HG03108 (cell line): ENCODE measurements at regions not wholly inside any gene's neighbourhood (a gene's known extent, or its start where the extent isn't known, plus 50 kb on each side); places are given as distances from the start of the nearest gene placed in this dataset.

Source experiments
- ATAC-seq: cut with Tn5 transposase; IDR thresholded peaks from one replicate; pipeline ENCODE4 v1.9.1; 2021; ENCODE audit warnings: moderate library complexity; ENCODE audit not compliant: unreplicated experiment

DNA sequence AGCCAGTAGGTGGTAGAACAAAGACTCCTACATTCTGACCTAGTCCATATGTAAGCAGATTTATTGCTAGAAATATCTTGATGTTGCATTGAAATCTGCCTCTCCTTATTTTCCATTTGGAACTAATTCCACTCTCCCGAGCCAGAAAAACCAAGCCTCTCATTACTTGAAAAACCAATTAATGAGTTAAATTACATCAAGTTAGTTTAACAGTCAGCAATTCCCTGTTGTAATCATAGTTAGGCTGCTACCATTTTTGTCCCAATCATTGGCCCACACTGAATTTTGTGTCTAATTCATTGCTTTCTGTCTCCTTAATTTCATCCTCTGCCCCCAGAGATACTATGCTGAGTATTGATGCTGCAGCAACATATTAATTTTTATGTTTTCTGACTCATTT is 168.3 kb upstream of the TNP1 start:
- ATAC-seq = no peak

DNA sequence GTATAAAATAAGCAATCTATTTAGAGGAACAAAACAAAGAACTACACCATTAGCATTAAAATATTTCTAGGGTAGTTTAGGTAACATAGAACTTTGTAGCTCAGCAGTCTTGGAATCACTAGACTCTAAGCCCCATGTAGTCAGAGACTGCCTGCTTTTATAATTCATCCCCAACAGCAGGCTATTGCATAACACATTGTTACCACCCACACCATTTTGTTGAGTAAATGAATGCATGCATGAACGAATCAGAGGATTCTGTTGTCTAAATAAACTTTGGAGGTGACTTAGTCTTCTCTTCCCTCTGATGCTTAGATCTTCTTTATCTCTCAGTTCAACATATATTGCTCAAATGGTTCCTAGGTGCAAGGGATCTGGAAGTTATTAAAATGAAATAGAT is 167.6 kb upstream of the TNP1 start:
- no peak for ATAC-seq

DNA sequence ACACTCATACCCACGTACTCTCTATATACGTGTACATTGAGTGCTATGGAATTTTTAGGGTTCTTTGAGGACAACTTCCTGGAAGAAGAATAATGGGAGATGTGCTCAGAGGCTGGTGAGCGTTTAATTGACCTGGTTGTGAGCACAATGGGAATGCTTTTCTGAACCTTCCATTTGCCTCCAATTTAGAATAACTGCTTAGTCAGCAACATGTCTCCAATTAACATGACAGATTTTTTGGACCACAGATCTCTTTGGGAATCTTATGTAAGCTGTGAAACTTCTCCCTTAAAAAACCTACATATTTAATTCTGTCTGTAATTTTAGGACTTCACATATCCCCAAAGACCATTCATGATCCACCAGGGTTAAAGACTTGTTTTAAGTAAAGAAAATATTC is 166.7 kb upstream of the TNP1 start:
- ATAC-seq = no peak

DNA sequence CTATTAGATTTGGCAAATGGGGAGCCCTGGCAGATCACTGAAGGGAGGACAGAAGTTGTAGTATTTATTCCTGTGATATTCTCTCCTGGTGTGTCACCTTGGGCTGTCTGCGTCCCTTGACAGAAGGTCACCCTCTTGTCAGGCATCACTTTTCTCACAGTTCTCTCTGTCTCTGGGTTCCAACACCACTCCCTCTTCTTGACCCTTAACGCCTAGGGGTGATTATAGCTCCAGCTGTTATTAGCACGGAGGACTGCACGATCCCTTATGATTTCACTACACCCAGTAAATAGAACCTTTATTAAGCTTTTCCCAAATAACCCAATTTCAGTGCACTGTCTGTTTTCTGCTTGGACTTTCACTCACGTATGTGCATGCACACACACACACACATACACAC is 166.3 kb upstream of the TNP1 start:
- ATAC-seq = no peak

DNA sequence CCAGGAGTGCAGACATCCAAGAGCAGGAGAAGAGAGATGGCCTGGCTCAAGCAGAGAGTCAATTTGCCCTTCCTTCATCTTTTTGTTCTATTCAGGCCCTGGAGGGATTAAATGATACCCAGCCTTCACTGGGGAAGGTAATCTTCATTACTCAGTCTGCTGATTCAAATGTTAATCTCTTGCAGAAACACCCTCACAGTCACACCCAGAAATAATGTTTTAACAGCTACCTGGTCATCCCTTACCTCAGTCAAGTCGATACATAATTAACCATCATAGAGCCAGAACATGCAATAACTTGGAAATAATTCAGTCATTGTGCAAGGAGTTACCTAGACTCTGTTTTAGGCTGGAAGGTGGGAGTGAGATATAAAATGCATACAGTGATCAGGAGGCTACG is 163.7 kb upstream of the TNP1 start:
- no peak for ATAC-seq

DNA sequence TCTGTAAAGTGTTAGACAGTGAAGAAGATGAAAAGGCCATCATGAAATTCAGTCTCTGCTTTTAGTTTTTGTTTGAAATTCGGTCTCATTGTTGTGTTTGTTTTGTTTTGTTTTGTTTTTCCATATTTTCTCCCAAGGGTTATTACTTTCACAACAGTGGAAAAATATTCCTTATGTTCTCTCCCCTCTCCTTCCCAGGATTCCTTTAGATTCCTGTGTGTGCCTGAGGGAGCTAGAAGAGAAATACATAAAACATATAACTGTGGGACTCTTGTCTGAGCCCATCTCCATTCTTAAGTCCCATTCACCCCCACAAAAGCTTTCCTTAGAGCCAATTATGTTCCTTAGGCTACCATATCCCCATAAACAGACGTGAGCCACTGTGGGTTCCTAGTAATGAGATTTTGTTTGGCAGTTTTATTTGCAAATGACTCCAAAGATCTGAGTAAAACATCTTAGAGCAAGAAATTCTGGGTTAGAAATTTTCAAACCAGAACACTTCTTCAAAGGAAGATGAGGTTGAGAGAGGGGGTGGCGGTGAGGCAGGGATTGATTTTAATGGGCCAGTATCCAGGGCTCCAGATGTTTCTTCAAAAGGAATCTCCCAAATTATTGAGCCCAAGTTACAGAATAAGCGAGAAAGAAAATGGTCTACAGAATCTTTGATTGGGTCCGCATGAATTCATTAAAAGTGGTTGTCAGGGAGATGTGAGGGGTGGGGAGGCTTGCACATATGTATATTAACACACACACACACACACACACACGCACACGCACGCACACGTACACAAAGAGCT is 157.8 kb upstream of the TNP1 start:
- no peak for ATAC-seq

DNA sequence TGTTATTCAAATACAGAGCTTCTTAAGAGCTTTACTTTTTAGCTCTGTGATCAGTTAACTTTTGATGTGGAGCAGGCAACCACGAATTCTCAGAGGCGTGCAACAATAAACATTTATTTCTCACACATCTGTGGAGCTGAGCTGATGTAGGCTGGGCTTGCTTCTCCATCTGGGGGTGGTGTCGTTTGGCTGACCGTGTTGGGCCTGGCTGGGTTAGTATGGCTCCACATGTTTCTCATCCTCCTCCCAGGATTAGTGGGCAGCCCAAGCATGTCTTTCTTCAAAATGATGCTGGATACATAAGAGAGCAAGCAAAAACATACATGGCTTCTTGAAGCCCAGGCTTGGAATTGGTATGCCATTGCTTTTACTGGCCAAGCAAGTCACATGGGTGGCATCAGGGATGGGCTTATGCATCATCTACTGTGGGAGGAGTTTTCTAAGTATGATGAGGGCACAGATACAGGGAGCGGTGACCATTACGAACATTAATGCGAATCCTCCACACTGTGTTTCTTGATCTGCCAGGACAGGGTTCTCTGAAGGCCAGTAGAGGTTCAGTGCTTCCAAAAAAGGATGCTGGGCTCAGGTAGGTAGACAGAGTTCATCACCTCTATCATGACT is 157.0 kb upstream of the TNP1 start:
- ATAC-seq = no peak

DNA sequence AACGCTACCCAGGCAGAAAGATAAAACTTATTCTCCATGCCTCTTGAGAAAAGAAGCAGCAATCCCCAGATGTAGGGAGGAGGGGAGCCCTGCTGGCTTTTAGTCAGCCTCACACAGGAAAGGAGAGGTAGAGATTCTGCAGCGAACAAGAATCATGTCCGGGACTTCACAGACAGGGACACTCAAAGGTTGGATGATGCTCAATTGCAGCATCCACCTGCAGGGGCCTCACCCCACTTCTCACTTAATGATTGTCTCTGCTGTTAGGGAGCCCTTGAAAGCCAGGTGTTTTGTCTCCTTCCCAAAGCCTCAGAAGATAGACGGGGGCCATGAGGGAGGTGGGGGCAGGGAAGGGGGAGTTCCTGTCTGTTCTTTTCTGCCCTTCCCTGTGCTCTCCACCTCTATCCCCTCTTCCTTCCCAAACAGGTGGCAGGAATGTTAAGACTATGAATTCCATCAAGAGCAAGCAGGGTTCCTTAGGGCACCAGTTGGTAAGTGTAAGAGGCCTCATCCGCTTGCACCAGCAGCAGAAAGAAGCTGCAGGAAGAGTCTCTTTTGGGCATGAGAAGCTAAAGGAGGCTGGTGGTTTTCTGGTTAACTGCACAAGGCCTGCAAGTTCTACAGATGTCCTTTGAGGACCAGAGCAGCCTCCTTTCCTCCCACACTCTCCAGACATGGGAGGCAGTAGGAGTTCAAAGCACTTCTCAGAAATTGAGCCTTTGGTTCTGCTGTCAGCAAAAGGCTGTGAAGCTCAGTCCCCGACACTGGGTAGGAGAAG is 154.7 kb upstream of the TNP1 start:
- no peak for ATAC-seq

DNA sequence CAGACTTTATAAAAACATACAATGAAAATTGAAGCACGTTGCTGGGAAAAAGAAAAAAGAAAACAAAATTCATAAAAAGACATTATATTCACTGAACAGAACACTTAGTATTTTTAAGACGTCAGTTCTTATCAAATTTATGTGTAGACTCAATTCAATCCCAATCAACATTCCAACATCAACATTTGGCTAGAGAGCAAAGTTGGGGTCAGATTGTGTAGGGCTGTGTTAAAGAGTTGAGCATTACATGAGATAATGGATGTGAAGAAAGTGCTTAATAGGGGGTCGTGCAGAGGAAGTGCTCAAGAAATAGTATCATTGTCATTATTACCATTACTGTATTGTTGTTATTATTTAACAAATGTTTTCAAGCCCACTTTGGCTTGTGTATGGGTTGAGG is 154.1 kb upstream of the TNP1 start:
- no peak for ATAC-seq

DNA sequence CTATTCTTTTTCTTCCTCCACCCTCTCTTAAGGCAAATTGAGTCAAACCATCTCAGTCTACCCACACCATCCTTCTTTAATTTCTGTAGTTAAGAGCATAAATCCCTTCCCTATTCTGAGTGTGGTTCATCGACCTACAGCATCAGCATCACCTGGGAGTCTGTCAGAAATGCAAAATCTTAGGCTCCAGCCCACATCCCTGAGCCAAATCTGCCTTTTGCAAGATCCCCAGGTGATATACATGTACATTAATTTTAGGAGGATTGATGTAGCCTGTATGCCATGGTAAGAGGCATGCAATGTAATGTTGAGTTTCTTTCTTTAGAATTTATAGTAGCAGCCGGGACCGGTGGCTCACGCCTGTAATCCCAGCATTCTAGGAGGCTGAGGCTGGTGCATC is 151.7 kb upstream of the TNP1 start:
- no peak for ATAC-seq

DNA sequence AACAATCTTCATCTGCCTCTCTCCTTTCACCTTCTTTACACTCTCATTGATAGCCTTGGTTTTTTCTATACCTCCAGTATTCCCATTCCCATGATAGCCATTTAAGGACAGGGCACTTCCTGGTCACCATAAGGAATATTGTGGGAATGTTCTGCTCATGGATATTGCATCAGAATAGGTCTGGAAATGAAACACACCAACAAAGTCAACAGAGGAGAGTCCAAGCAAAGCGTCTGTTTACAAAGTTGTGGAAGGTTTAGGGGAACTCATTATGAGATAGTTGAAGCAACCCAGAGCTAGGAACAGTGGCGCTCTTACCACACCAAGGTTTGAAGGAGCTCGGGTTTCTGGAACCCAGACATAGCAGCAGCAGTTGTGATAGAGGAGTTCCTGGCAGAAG is 150.3 kb upstream of the TNP1 start:
- ATAC-seq = no peak

DNA sequence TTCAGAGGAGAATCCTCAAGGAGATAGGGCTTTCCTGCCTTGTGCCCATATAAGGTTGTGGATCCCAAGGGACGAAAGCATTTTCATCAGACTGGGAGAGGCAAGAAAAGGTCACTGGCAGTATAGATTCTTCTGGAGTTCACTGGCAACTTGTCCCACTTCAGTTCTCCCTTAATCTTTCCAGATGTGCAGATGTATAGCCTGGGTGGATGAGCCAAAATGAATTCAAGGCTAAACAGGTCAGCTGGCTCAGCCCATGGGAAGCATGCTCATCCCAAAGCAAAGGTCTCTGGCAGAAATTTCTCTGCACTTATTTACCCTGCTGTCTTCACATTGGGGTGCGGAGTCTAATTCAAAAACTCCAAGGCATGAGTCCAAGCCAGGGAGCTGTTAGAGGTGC is 148.9 kb upstream of the TNP1 start:
- no peak for ATAC-seq

DNA sequence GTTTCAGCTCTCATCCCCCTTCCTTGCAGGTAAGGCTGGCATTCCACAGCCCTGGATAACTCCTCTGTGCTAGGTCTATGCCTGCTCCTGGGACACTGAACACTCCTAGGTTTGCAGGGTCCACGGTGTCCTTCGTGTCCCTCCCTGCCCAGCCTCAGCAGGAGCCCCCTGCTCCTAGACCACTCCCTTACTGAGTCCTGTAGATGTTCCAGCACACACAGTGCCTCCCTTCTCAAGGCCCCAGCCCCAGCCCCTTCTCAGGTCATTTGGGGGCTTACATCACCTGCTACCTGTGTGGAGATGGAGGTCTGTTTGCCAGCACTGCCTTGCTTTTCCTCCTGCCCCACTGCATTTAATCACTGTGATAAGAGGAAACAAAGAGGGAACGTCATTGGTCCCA is 146.4 kb upstream of the TNP1 start:
- ATAC-seq = no peak

DNA sequence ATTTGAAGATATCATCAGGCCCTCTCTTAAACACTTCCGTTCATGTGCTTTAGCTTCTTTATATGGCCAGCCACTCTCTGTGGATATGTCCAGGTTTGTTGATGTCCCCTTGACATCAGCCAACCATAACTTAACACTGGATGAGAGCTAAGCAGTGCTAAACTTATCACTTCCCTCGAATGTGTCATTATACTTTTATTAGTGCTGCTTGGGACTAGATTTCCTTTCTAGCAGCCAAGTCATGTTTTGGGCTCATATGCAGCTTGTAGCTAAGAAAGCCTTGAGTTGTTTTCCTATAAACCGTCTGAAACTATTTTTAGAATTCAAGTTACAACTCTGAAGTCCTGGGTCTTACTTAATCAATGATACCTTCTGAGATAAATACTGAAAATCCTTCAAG is 144.8 kb upstream of the TNP1 start:
- ATAC-seq = no peak

DNA sequence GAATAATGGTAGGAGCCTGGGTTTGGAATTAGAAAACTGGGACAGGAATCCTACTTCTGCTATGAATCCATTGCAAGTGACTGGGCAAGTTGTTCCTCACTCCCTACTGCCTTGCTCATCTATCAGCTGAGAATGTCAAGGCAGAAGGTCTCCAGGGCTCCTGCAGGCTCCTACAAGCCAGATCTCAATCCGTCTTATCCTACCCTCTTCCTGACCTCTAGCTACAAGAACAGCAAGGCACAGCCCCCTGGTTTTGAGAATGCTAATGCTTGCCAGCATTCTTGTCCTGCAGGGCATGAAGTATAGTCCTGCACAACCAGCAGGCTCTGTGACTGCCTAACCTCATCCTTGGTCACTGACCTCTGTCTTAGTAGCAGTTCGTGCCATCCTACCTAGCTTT is 141.9 kb upstream of the TNP1 start:
- ATAC-seq = no peak

DNA sequence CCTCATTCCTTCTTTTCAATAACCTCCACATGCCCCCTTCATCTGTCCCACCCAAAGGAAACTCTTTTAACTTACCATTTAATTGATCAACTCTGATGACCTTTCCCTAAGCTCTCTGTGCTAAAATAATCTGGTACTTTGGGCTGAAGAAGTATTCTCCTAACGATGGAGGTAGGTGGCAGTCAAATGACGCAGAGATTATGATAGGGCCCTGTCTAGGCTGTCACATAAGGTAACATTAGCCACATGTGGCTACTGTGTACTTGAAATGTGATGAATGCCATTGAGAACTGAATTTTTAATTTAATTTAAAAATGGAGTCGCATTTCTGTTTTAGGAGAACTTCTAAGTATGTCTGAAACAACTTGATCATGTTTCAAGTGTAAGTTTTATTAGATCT is 140.5 kb upstream of the TNP1 start:
- ATAC-seq = no peak

DNA sequence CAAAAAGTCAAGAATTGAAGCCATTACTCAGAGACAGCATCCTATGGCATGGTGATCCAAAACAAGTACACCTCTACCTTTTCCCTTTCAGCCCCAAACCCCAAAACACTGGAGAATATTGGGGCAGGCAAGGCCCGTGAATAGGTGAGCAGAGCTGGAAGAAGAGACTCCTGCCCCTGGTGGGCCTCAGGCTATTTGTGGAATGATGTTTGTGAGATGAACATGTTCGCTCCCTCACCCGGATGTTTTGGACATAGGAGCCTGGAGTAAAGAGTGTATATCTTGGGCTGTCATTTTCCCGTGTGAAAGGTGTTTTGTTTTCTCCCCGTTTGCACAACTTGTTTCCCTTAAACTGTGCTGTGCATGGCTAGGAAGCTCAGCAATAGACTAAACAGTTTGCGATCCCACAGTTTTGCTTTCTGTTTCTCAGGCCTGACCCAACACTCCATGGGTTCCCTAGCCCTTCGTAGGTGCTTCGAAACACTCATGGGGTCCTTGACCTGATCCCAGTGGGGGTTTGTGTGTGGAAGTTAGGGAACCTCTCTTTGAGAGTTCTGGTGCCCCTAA is 136.5 kb upstream of the TNP1 start:
- no peak for ATAC-seq

DNA sequence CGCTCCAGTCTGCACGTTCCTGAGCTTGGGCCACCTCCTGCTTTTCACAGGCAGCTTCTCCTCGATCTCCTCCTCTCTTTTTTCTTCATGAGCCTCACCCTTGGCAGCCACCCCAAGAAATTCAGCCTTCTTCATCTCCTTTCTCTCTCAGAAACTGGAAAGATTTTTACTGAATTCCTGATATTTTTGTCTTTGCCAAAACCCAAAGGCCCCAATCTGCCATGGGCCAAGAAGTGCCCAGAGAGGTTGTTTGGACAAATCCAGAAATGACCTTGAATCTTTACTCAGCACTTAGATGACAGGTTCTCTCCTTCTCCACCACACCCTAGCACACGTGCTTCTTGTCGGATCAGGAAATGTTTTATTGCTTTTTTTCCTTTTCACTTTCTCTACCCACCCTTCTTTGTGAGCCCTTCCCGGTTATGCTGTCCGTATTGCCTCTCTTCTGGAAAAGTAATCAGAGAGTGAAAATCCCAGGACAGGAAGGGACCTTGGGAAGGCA is 134.5 kb upstream of the TNP1 start:
- no peak for ATAC-seq

DNA sequence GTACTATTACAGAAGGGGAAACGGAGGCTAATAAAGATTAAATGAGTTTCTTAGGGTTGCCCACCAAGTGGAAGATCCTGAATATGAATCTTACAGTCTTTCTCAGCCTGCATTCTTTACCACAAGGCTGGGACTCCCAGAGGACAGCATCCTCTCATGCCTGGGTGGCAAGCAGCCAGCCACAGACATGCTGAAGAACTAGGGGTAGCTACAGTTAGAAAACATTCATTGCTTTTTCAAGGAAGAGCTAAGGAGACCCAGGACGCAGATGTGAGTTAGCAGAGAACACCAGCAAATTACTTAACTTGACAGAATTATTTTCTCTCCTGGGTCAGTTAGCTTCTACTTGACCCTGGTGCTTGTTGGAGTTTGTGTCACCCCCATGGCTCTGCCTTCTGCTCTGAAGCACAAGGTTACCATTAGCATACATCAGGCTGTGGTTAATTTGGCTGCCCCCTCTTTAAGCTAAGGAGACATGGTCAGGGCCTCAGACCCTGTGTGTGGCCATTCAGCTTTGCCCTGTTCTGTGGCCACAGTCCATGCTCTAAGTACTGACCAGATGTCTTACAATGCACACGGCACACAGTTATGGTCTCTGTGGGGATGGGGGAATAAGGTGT is 132.3 kb upstream of the TNP1 start:
- ATAC-seq = no peak

DNA sequence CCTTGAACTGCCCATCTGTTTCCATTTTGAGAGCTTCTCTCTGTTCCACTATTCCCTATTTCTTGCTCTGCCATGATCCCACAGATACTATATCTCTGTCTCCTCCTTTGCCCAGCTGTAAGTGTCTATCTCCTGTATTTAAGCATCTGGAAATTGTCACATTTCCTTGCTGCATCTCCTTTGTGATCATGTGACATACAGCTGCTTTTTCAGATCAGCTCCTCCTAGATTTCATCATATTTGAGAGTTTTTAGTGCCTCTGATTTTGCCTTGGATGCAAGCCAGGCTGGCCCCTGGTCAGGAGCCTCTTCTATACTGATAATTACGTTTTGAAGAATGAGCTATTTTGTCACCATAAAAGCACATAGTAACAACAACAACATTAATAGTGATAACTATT is 131.7 kb upstream of the TNP1 start:
- ATAC-seq = no peak
